A204.1 (cell line): ENCODE measurements at regions not wholly inside any gene's neighbourhood (a gene's known extent, or its start where the extent isn't known, plus 50 kb on each side); places are given as distances from the start of the nearest gene placed in this dataset.

Experiments
- FAIRE-seq: peaks from 2 replicates; lab custom pipeline; 2012; peaks lifted over from hg19 to GRCh38; lab: Jason Lieb, UNC

GRCh38 chr11:25890626-25891260 lies 441.2 kb upstream of the ANO3 start:
- no peak for FAIRE-seq

- no peak for FAIRE-seq
Measured at GRCh38 chr11:25891960-25892359, 440.0 kb upstream of the ANO3 start.

GRCh38 chr11:25899617-25900160 lies 432.2 kb upstream of the ANO3 start:
- no peak for FAIRE-seq

- FAIRE-seq: no peak
Measured at GRCh38 chr11:25900814-25901213, 431.1 kb upstream of the ANO3 start.

- FAIRE-seq: peak; percentile 94
Measured at GRCh38 chr11:25901415-25901814, 430.5 kb upstream of the ANO3 start.

GRCh38 chr11:25902476-25902875 lies 429.5 kb upstream of the ANO3 start:
- FAIRE-seq: no peak

- FAIRE-seq: no peak
Measured at GRCh38 chr11:25908726-25909125, 423.2 kb upstream of the ANO3 start.

- no peak for FAIRE-seq
Measured at GRCh38 chr11:25910086-25910485, 421.8 kb upstream of the ANO3 start.

- no peak for FAIRE-seq
Measured at GRCh38 chr11:25920356-25920755, 411.6 kb upstream of the ANO3 start.

- no peak for FAIRE-seq
Measured at GRCh38 chr11:25924586-25924985, 407.3 kb upstream of the ANO3 start.

GRCh38 chr11:25925359-25925758 lies 406.6 kb upstream of the ANO3 start:
- no peak for FAIRE-seq

GRCh38 chr11:25927411-25927953 lies 404.4 kb upstream of the ANO3 start:
- no peak for FAIRE-seq

- no peak for FAIRE-seq
Measured at GRCh38 chr11:25928076-25928475, 403.9 kb upstream of the ANO3 start.

GRCh38 chr11:25938952-25939351 lies 393.0 kb upstream of the ANO3 start:
- FAIRE-seq: no peak

GRCh38 chr11:25939691-25940090 lies 392.2 kb upstream of the ANO3 start:
- no peak for FAIRE-seq

GRCh38 chr11:25941353-25941752 lies 390.6 kb upstream of the ANO3 start:
- no peak for FAIRE-seq

GRCh38 chr11:25943031-25943430 lies 388.9 kb upstream of the ANO3 start:
- no peak for FAIRE-seq

GRCh38 chr11:25943777-25944661 lies 387.9 kb upstream of the ANO3 start:
- no peak for FAIRE-seq

GRCh38 chr11:25949918-25950317 lies 382.0 kb upstream of the ANO3 start:
- FAIRE-seq: no peak

- no peak for FAIRE-seq
Measured at GRCh38 chr11:25953006-25953405, 378.9 kb upstream of the ANO3 start.

GRCh38 chr11:25958045-25958444 lies 373.9 kb upstream of the ANO3 start:
- no peak for FAIRE-seq

GRCh38 chr11:25961539-25961938 lies 370.4 kb upstream of the ANO3 start:
- FAIRE-seq: peak; percentile 9
